ENCODE measurements at regions not wholly inside any gene's neighbourhood (a gene's known extent, or its start where the extent isn't known, plus 50 kb on each side); places are given as distances from the start of the nearest gene placed in this dataset.

DNA sequence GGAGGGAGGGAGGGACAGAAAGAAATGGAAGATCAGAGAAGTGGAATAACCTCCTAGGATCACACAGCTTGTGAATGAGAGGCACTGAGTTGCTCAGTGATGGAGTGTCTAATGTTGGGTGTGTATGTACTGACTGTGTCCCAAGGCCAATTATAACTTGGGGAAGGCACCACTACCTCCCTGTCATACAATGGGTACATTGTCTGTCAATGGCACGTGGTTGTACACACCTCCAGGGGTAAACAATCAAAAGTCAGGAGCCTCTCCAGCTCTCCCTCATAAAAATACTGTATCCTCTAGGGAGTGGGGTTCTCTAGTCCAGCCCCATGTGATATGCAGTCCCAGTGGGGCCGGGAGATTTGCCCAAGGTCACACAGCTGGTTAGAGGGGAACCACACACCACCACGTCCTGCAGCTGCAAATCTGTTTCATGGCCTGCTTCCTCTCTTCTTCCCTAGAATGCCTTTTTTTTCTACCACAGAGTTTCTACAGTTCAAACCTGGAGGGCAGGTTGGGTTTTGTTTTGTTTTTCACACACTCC is 112.5 kb downstream of the SNX5 start:
- TF ChIP-seq, protein P1, sequence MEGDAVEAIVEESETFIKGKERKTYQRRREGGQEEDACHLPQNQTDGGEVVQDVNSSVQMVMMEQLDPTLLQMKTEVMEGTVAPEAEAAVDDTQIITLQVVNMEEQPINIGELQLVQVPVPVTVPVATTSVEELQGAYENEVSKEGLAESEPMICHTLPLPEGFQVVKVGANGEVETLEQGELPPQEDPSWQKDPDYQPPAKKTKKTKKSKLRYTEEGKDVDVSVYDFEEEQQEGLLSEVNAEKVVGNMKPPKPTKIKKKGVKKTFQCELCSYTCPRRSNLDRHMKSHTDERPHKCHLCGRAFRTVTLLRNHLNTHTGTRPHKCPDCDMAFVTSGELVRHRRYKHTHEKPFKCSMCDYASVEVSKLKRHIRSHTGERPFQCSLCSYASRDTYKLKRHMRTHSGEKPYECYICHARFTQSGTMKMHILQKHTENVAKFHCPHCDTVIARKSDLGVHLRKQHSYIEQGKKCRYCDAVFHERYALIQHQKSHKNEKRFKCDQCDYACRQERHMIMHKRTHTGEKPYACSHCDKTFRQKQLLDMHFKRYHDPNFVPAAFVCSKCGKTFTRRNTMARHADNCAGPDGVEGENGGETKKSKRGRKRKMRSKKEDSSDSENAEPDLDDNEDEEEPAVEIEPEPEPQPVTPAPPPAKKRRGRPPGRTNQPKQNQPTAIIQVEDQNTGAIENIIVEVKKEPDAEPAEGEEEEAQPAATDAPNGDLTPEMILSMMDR (IDR thresholded peaks at IDR 0.05; ENCODE audit: control extremely low read depth, extremely low read depth, low read depth, missing control alignments), result no peak
- DNase-seq (ENCODE audit: extremely low spot score), result peak; percentile 71
- POLR2A ChIA-PET, result interaction anchor here (1.0 kb wide), 1 partner anchor 174 kb away, joined by 4 read pairs; no protein-coding TSS in a partner anchor
- CTCF ChIA-PET, result interaction anchor here (0.9 to 4.7 kb wide), 10 partner anchors 13 to 352 kb away, joined by 3 to 17 read pairs (median 5); partner anchors contain the start of gene RRBP1

DNA sequence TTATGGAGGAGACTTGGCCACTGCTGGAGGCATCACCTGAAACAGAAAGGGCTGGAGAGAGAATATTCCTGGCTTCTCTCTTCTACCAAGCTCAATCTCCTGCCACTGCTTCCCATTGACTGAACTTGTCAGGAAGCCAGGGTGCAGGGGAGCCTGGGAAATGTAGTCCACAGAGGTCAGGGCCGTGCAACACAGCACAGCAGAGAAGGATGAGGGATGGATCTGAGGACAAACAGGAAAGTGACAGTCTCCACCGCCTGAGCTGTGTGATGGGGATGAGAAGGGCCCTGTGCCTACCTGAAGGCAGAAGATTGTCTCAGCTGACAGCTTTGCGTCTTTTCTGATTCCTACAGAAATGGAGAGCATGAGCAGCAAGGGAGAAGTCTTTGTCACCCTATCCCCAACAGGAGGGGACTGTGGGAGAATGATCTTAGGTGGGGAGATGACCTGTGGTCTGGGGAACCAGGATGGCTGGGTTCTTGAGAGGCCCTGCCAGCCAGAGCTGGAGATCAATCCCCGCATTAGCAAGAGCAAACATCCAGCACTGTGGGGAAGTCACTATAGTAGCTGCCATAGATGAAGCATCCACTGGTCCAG is 114.2 kb downstream of the SNX5 start:
- ChIA-PET CTCF (interaction anchor here (1.1 to 4.7 kb wide), 3 partner anchors 28 to 172 kb away, joined by 4 to 17 read pairs (median 4); partner anchors contain the start of gene RRBP1), POLR2A (no interaction called here)
- DNase-seq (ENCODE audit: extremely low spot score), result no peak
- TF ChIP-seq, protein P1 (IDR thresholded peaks at IDR 0.05; ENCODE audit: control extremely low read depth, extremely low read depth, low read depth, missing control alignments), result no peak

DNA sequence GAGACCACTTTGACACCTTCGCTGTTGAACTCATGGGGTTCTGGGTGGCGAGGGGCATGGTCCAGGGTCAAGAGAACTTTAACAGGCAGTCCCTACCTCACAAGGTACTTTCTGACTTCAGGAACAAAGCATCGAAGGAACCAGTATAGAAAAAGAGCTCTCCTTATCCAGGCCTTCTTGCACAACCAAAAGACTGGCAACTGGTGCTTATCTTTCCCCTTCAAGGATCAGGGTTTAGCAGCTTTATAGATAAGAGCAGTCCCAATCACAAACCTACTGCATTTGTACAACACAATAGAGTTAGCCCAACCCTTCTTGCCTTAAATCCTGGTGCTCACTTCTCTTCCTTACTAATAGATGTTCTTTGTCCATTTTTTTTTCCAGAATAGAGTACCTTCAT is 116.3 kb downstream of the SNX5 start:
- TF ChIP-seq, protein P1 (IDR thresholded peaks at IDR 0.05; ENCODE audit: control extremely low read depth, extremely low read depth, low read depth, missing control alignments), result no peak
- POLR2A ChIA-PET, result no interaction called here
- CTCF ChIA-PET, result interaction anchor here (1.1 to 1.5 kb wide), 2 partner anchors 12 to 31 kb away, joined by 3 read pairs; no protein-coding TSS in a partner anchor
- DNase-seq (ENCODE audit: extremely low spot score), result no peak

DNA sequence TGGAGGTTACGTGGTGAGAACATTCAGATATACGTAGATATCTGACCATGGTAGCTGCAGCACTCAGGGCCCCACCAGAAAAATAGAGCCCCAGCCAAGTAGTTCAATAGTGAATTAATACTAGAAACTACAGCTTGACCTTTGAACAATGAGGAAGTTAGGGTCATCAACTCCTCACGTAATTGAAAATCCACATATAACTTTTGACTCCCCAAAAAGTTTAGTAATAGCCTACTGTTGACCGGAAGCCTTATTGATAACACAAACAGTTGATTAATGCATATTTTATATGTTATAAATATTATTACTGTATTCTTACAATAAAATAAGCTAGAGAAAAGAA is 117.9 kb downstream of the SNX5 start:
- no peak for DNase-seq (ENCODE audit: extremely low spot score)
- TF ChIP-seq, protein P1 (IDR thresholded peaks at IDR 0.05; ENCODE audit: control extremely low read depth, extremely low read depth, low read depth, missing control alignments), result no peak
- ChIA-PET POLR2A (no interaction called here), CTCF (interaction anchor here (1.3 to 1.9 kb wide), 2 partner anchors 11 to 48 kb away, joined by 3 to 4 read pairs; no protein-coding TSS in a partner anchor)

DNA sequence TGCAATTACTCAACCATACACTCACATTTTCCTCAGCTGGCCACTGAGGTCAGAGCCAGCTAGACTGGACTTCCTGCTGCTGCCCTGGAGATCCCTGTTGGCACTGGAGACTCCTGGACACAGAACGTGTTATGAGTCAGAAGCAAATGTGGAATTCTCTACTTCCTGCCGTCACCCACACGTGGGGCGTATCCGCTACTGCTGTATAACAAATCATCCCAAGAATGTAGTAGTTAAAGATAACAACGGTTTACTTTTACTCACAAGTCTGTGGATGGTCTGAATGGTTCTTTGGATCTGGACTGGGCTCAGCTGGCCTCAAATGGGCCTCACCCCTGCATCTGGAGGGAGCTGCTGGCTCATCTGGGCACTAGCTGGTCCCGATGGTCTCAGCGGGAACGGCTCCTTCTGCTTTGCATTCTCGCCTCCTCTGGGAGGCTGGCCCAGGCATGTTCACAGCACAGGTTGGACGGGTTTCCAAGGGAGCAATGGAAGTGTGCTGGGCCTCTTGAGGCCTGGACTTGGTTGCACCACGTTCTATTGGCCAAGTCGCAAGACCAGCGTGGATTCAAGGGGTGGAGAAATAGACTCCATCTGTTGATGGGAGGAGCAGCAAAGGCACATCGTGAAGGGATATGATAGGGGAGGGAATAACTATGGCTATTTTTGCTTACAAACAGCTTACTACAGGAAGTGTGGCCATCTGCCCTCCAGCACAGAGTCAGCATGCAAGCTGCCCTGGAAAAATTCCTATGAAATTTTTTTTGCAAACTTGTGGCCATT is 118.5 kb downstream of the SNX5 start:
- ChIA-PET POLR2A (no interaction called here), CTCF (interaction anchor here (1.3 to 1.9 kb wide), 2 partner anchors 10 to 49 kb away, joined by 3 to 4 read pairs; no protein-coding TSS in a partner anchor)
- TF ChIP-seq, protein P1 (IDR thresholded peaks at IDR 0.05; ENCODE audit: control extremely low read depth, extremely low read depth, low read depth, missing control alignments), result no peak
- DNase-seq (ENCODE audit: extremely low spot score), result no peak

DNA sequence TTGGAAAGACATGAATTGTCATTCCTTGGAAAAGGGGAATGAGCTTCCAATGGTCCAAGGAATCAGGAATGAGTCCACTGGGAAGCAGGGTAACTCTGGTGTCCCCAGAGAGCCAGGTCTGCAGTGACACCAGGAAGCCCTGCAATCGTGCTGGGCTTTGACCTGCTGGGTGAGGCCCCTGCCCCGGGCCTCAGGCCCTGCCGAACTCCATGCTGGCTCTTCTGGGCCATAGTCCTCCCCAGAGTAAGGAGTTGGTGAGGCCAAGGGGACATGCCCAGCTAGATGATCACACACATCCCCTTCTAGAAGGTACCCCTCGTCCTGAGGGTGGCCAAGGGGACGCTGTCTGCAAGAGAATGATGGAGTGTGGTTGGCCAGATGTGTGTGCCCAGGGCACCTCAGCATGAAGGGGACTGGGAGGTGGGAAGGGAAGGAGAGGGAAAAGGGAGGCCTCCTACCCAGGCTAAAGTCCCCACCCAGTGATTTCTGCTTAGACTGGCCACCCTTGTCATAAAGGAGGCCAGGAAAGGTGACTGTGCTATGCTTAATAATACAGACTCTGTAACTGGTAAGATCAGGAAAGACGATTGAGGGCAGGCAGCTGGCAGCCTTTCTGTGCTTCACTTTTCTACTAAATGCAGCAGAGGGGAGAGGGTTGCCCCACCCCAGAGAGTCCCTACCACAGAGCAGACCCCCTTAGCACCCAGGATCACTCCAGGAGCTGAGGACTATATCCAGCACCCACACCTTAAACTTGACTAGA is 119.3 kb downstream of the SNX5 start:
- TF ChIP-seq, protein P1 (IDR thresholded peaks at IDR 0.05; ENCODE audit: control extremely low read depth, extremely low read depth, low read depth, missing control alignments), result no peak
- ChIA-PET CTCF (interaction anchor here (1.3 to 1.7 kb wide), 3 partner anchors 11 to 50 kb away, joined by 3 to 6 read pairs (median 3); no protein-coding TSS in a partner anchor), POLR2A (no interaction called here)
- no peak for DNase-seq (ENCODE audit: extremely low spot score)

Data from GM10248 (cell line).